GM19452 (cell line): ENCODE measurements at regions not wholly inside any gene's neighbourhood (a gene's known extent, or its start where the extent isn't known, plus 50 kb on each side); places are given as distances from the start of the nearest gene placed in this dataset.
A peak's percentile ranks its signal among the peaks of the same experiment; 100 is the strongest.

Experiments
- ATAC-seq: cut with Tn5 transposase; IDR thresholded peaks from one replicate; pipeline ENCODE4 v1.9.1; 2021; ENCODE audit not compliant: unreplicated experiment

DNA sequence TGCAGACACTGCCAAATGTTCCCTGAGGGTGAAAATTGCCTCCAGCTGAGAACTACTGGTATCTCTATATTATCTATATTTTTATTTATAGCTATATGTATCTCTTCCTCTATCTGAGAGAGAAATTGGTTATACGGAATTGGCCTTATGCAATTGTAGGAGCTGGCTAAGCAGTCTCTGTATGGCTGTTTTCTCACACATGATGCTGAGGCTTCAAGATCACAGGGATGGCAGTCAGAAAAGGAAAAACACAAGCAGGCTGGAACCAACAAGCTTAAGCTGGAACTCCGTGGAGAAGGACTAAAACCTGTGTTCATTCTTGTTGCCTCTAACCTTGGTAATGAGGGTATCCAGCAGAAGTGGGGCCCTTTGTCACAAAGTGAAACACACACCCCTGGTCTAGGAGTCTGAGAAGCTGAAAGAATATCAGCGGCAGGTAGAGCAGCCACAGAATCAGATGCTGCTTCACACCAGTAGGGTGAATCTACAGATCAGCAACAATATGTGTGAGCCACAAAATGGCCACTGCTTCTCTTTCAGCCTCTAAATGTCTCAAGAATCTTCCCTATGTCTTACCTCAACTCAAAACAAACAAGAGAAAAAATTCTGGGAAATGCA, 166.5 kb upstream of the PPP1R2C start:
- ATAC-seq = no peak

DNA sequence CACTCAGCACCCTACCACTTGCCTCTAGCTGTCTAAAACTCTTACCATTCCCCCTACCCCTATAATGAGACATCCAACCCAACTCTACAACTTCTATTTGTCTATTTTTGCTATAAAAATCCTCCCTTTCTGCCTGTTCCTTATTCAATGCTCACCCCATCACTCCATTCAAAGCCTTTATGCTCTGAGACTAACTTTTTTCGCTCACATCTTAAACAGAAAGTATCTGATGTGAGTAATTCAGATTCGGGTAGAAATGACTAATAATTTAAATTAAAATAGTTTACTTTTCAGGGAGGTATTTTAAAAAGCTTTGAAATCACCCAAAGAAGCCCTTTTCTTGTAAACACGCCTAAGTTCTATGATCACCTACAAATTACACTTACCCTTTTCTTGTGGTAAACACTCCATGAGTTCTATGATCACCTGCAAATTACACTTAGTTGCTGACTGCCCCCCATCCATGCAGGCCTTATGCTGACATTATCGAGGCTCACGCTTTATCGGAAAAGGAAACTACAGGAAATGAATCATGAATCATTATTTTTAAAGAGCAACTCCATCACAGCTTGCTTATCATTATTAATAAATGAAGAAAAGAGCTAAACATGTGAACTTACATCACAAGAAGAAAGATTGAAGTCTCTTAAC, 168.7 kb upstream of the PPP1R2C start:
- ATAC-seq = no peak

DNA sequence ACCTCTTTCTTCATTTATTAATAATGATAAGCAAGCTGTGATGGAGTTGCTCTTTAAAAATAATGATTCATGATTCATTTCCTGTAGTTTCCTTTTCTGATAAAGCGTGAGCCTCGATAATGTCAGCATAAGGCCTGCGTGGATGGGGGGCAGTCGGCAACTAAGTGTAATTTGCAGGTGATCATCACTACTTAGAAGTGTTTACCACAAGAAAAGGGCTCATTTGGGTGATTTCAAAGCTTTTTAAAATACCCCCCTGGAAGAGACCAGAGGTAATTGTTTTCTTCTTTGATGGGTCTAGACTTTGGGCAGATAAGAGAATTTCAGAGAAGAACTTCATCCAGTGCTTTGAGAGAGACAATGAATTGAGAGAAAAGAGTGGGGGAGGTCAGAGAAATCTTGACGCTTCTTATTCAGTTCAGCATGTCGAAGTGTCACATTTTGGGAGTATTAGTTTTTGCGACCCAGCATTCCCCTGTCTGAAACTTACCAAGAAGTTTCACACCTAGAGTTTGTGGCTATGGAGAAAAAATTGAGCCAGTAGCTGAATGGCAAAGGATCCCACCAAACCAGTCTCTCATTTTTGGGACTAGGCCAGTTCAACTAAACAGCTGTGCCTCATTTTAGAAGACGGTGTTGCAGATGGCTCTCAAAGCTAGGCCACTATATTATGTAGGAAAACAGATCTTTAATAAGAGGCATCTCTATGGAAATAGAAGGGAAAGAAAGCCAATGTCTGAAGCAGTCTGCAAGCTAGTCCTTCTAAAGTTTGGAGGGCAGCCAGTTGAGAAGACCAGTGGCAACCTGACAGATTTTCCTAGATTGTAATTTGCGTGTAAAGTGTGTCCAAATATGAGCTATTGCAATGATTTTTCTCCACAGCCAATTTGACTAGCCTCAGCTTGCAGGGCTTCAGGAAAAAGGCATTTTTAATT, 171.0 kb upstream of the PPP1R2C start:
- ATAC-seq = no peak

GRCh38 chrX:42951747-42952146, 173.8 kb upstream of the PPP1R2C start:
- ATAC-seq = no peak

DNA sequence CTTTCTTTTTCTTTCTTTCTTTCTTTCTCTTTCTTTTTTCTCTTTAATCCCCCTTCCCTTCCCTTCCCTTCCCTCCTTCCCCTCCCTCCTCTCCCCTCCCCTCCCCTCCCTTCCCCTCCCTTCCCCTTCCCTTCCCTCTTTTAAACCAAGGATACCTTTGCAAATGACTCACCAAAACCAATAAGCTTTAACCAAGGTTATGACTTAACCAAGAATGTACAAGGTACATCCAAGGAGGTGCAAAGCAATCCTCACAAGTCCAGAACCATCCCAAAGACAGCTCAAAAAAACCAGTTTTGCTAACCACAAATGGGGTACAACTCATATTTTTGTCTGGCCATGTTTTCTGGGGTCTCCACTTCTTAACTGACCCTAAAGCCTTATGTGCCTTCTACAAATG, 174.7 kb upstream of the PPP1R2C start:
- ATAC-seq = no peak

DNA sequence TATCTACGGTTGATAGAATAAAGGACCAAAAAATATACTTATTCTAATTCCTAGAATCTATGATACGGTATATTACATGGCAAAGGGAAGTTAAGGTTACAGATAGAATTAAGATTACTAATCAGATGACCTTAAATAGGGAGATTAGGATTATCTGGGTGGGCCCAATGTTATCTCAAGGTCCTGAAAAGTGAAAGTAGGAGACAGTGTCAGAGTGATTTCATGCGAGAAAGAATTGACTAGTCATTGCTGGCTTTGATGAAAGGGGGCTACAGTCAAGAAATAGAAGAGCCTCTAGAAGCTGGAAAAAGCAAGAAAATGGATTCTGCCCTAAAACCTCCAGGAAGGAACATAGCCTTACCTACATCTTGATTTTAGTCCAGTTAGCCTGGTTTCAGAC, 176.9 kb upstream of the PPP1R2C start:
- ATAC-seq = no peak

DNA sequence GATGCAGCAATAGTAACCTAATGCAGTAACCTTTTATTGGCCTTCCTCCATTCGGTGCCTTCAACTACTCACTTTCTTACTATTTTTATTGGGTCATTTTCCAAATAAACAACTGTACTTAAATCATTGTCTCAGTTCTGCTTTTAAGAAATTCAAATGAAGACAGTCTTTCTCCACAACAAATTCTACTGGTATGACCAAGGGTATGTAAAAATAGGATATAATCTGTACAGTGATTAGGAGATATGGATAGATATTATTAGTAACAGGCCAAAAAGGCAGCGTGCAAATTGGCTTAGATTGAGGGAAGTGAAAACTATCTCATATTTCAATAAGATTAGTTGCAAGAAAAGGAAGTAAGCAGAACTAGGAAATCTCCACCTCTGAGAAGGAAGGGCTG, 177.4 kb upstream of the PPP1R2C start:
- ATAC-seq = peak; percentile 66

- no peak for ATAC-seq
Measured at GRCh38 chrX:42967681-42968300, 189.8 kb upstream of the PPP1R2C start.

DNA sequence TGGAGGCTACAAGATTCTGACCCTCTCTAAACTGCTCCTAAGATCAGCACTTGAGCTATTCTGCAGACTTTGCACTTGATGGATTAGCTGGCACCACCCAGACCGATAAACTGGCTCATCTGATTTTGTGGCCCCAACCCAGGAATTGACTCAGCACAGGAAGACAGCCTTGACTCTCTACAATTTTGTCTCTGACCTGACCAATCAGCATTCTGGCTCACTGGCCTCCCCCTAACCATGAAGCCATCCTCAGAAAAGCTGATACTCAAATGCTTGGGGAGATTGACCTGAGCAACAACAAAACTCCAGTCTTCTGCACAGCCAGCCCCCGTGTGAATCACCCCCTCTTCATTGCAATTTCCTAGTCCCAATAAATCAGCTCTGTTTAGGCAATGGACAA, 195.4 kb upstream of the PPP1R2C start:
- no peak for ATAC-seq

DNA sequence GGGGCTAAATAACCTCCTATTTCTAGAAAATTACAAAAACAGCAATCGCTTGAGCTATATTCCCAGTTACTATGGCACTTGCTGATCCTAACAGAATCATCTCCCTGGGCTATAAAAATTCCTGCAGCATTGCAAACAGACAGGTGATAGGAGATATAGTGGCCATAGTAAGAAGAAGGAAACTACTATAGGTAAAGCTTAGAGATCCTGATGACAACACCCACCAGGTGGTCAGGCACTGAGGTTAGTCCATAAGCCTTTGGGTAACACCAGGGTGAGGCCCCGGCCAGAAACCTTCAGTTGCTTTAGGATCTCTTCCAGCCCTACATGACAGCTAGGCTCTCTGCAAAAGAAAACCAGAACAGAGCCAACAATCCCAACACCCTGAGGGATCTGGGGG, 197.9 kb upstream of the PPP1R2C start:
- ATAC-seq = no peak

DNA sequence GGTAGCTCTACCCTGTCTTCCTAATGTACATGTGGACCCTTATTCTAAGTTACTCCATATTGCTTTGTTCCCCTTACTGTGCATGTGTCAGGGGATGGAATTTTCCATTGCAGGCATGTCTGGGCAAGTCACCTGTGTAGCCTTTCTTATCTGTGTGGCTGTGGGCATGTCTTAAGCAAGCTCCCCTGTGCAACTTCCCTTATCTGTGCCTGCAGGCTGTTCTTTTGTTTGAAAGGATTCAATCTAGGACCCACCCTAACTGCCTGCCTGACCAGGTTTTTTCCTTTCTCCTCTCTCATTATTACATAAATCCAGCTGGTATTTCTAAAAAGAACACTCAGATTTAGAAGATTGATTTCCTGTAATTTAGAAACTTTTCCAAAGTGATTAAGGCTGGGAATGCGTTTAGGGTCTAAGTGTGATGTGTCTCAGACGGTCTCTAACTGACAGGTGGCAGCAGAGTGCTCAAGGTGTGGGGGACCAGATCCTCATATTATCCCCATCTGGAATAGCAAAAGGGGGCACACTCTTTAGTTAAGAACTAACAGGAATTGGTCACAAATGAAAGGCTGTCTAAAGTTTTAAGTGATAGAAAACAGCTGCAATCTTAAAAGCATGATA, 198.9 kb upstream of the PPP1R2C start:
- ATAC-seq = no peak

DNA sequence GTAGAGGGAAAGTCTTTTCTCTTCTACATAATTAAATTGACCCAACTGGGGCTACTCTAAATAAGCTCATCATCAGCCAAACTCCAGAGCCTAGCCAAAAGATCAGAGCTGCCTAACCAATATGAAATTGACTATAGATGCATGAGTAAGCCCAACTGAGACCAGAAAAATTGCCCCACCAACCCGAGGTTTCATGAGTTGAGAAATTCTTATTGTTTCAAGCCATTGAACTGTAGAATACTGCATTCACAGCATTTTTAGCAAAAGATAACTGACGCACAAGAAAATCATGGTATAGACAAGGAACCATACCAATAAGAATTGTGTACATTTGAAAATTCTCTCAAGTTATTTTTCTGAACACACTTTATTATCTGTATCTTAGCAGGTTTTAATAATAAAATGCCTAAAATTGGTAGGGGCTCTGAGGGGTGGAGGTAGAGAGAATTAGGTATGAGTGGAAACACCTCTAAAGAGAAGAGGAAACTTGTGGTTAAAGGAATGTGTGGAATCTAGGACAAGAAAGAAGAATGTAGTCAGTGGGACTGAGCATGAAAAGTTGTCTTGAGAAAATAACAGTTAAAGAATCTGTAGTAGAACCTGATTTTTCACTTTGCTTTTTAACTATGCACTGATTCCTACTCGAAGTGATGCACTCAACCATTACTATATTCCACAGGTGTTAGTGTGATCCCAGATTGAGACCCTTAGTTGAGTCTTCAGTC, 200.9 kb upstream of the PPP1R2C start:
- no peak for ATAC-seq

DNA sequence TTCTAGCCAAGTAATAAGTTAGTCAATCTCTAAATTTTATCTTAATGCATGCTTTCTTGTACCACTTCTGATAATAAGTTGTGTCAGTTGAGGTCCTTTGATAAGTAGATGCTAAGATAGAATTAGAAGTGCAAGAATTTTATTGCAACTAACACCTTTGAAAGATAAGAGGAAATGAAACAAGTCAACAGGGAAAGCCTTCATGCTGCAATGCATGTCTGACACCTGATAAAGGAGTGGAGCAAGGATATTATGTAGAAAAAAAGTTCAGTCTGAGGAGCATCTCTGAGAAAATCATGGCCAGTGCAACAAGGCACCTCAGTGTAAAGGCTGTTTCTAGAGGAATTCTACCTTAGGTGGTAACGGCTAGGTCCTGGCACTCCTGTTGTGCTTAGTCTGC, 210.7 kb upstream of the PPP1R2C start:
- ATAC-seq = no peak

- no peak for ATAC-seq
Measured at GRCh38 chrX:42992199-42992943, 214.4 kb upstream of the PPP1R2C start.

DNA sequence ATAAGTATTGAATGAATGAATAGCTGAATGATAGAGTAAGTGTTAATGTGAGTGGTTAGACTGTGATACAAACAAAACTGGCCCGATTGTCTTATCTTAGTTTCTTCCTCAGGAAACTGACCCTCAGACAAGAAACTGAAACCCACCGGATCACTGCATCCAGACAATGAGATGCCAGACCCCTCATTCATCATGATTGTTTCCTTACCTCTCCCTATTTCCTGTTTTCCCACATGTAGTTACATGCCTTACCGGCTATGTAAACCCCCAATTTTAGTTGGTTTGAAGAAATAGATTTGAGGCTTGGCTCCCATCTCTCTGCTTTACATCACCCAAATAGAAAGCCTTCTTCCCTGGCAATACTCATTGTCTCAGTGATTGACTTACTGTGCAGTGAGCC, 218.9 kb upstream of the PPP1R2C start:
- ATAC-seq = no peak

- ATAC-seq = no peak
Measured at GRCh38 chrX:43000121-43000520, 222.2 kb upstream of the PPP1R2C start.

- ATAC-seq = peak; percentile 84
Measured at GRCh38 chrX:43002526-43003203, 224.7 kb upstream of the PPP1R2C start.

DNA sequence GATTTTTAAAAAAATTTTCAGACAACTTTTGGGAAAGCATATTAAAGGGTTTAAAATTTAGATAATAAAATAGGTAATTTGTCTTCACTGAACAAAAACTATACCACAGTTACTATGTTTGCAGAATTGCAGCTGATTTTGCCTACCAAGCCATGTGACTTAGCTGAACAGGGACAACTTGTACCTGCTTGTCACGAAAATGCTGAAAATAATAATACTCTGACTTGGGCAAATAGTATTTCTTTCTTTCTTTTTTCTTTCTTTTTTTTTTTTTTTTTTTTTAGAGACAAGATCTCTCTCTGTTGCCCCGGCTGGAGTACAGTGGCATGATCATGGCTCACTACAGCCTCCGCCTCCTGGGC, 225.2 kb upstream of the PPP1R2C start:
- peak; percentile 32 for ATAC-seq

GRCh38 chrX:43003939-43004338, 226.0 kb upstream of the PPP1R2C start:
- no peak for ATAC-seq
